HEK293 (cell line): ENCODE measurements at regions not wholly inside any gene's neighbourhood (a gene's known extent, or its start where the extent isn't known, plus 50 kb on each side); places are given as distances from the start of the nearest gene placed in this dataset.
A peak's percentile ranks its signal among the peaks of the same experiment; 100 is the strongest.

Experiments
- ATF2 ChIP-seq: fragments of 450-650 bp; formaldehyde crosslinking; IDR thresholded peaks from 2 replicates; pipeline ENCODE4 v1.5.1; 2016; ENCODE audit warnings: missing biosample characterization, missing genetic modification characterization, low read depth
- CTCF ChIP-seq: fragments of 450-650 bp; formaldehyde crosslinking; IDR thresholded peaks from 2 replicates; pipeline ENCODE4 v1.5.1; 2016; ENCODE audit warnings: missing biosample characterization, missing genetic modification characterization
- IKZF3 ChIP-seq: fragments of 450-650 bp; IDR thresholded peaks from 2 replicates; pipeline ENCODE4 v1.5.0; 2018; ENCODE audit warnings: missing biosample characterization, mild to moderate bottlenecking, missing genetic modification characterization, moderate library complexity
- KLF9 ChIP-seq: fragments of 450-650 bp; formaldehyde crosslinking; IDR thresholded peaks from 2 replicates; pipeline ENCODE4 v1.5.1; 2016; ENCODE audit warnings: missing biosample characterization, missing genetic modification characterization, low read depth
- REST ChIP-seq: fragments of 450-650 bp; formaldehyde crosslinking; IDR thresholded peaks from 2 replicates; pipeline ENCODE4 v1.5.1; 2016; ENCODE audit warnings: missing biosample characterization, missing genetic modification characterization
- TCF7L2 ChIP-seq: IDR thresholded peaks from 2 replicates; pipeline ENCODE4 v1.6.1; 2011; ENCODE audit warnings: low read depth, mild to moderate bottlenecking, inconsistent platforms, low read length, moderate library complexity, borderline replicate concordance
- ZNF501 ChIP-seq: fragments of 450-650 bp; formaldehyde crosslinking; IDR thresholded peaks from 2 replicates; pipeline ENCODE4 v1.5.1; 2016; ENCODE audit warnings: missing biosample characterization, missing genetic modification characterization
- ZNF639 ChIP-seq: fragments of 450-650 bp; formaldehyde crosslinking; IDR thresholded peaks from 2 replicates; pipeline ENCODE4 v1.5.1; 2016; ENCODE audit warnings: missing biosample characterization, missing genetic modification characterization
- ZNF704 ChIP-seq: fragments of 450-650 bp; formaldehyde crosslinking; IDR thresholded peaks from 2 replicates; pipeline ENCODE4 v1.5.1; 2016; ENCODE audit warnings: missing biosample characterization, missing genetic modification characterization
- ZSCAN18 ChIP-seq: fragments of 450-650 bp; formaldehyde crosslinking; IDR thresholded peaks from 2 replicates; pipeline ENCODE4 v1.5.1; 2016; ENCODE audit warnings: missing biosample characterization, missing genetic modification characterization

GRCh38 chr10:8312781-8313180 lies 258.3 kb downstream of the GATA3 start:
- no peak for TF ChIP-seq CTCF (tag by site-specific recombination)
- TF ChIP-seq IKZF3, result no peak
- no peak for TF ChIP-seq ZNF639
- no peak for TF ChIP-seq TCF7L2
- no peak for TF ChIP-seq ZNF704 (tag by site-specific recombination)
- TF ChIP-seq ATF2 (tag by site-specific recombination), result peak; percentile 91
- TF ChIP-seq ZNF501 (tag by site-specific recombination), result no peak
- TF ChIP-seq KLF9 (tag by site-specific recombination), result no peak
- TF ChIP-seq REST (tag by site-specific recombination), result no peak
- no peak for TF ChIP-seq ZSCAN18
